ENCODE measurements at regions not wholly inside any gene's neighbourhood (a gene's known extent, or its start where the extent isn't known, plus 50 kb on each side); places are given as distances from the start of the nearest gene placed in this dataset.

- no peaks in the 10 kb centered on the region for H3K27me3 ChIP-seq (ENCODE audit: insufficient read depth, poor library complexity, severe bottlenecking)
- TF ChIP-seq CTCF (IDR thresholded peaks at IDR 0.05; ENCODE audit: insufficient read depth, low read length), result no peak
- TF ChIP-seq, protein P1, sequence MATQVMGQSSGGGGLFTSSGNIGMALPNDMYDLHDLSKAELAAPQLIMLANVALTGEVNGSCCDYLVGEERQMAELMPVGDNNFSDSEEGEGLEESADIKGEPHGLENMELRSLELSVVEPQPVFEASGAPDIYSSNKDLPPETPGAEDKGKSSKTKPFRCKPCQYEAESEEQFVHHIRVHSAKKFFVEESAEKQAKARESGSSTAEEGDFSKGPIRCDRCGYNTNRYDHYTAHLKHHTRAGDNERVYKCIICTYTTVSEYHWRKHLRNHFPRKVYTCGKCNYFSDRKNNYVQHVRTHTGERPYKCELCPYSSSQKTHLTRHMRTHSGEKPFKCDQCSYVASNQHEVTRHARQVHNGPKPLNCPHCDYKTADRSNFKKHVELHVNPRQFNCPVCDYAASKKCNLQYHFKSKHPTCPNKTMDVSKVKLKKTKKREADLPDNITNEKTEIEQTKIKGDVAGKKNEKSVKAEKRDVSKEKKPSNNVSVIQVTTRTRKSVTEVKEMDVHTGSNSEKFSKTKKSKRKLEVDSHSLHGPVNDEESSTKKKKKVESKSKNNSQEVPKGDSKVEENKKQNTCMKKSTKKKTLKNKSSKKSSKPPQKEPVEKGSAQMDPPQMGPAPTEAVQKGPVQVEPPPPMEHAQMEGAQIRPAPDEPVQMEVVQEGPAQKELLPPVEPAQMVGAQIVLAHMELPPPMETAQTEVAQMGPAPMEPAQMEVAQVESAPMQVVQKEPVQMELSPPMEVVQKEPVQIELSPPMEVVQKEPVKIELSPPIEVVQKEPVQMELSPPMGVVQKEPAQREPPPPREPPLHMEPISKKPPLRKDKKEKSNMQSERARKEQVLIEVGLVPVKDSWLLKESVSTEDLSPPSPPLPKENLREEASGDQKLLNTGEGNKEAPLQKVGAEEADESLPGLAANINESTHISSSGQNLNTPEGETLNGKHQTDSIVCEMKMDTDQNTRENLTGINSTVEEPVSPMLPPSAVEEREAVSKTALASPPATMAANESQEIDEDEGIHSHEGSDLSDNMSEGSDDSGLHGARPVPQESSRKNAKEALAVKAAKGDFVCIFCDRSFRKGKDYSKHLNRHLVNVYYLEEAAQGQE (IDR thresholded peaks at IDR 0.05; ENCODE audit: insufficient replicate concordance, low read depth), result no peak
- TF ChIP-seq GABPA (IDR thresholded peaks at IDR 0.05; ENCODE audit: low read depth), result no peak
- no peak for TF ChIP-seq SPI1 (IDR thresholded peaks at IDR 0.05; ENCODE audit: borderline replicate concordance, low read depth)
- no peak for TF ChIP-seq POLR2AphosphoS5 (IDR thresholded peaks at IDR 0.05; ENCODE audit: low read depth)
- no peak overlapping the region for H3K4me3 ChIP-seq (replicated peaks; ENCODE audit: insufficient read depth, low read length)
- H3K27ac ChIP-seq (replicated peaks), result no peak overlapping the region
- no peak for DNase-seq (ENCODE audit: low read depth in 1 of 2, low spot score in 1 of 2)
Observed at GRCh38 chr2:104118889-104119288, 735.0 kb upstream of the POU3F3 start.

DNA sequence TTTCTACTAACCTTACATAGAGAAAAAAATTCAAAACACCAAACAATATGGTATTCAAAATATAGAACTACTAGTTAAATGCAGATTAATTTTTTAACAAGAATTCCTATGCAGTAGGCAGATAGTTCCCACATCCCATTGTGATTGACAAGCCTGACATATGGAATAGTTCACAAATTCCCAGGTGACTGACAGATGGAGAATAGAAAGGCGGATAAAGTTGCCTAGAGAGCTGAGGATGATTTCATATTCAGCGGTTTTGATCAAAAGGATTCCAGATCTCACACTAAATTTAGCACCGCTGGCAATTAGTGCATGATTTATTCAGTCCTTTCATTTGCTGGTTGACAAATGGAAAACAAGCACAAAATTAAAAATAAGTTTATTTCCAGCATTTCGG lies 733.7 kb upstream of the POU3F3 start:
- TF ChIP-seq POLR2AphosphoS5 (IDR thresholded peaks at IDR 0.05; ENCODE audit: low read depth) (no peak), GABPA (IDR thresholded peaks at IDR 0.05; ENCODE audit: low read depth) (no peak), CTCF (IDR thresholded peaks at IDR 0.05; ENCODE audit: insufficient read depth, low read length) (no peak), SPI1 (IDR thresholded peaks at IDR 0.05; ENCODE audit: borderline replicate concordance, low read depth) (no peak)
- TF ChIP-seq, protein P1 (IDR thresholded peaks at IDR 0.05; ENCODE audit: insufficient replicate concordance, low read depth), result no peak
- Histone ChIP-seq H3K27me3 (ENCODE audit: insufficient read depth, poor library complexity, severe bottlenecking) (no peaks in the 10 kb centered on the region), H3K27ac (replicated peaks) (no peak overlapping the region), H3K4me3 (replicated peaks; ENCODE audit: insufficient read depth, low read length) (no peak overlapping the region)
- DNase-seq (ENCODE audit: low read depth in 1 of 2, low spot score in 1 of 2), result no peak

GRCh38 chr2:104125096-104125495 lies 728.8 kb upstream of the POU3F3 start:
- no peaks in the 10 kb centered on the region for H3K27me3 ChIP-seq (ENCODE audit: insufficient read depth, poor library complexity, severe bottlenecking)
- no peak overlapping the region for H3K4me3 ChIP-seq (replicated peaks; ENCODE audit: insufficient read depth, low read length)
- DNase-seq (ENCODE audit: low read depth in 1 of 2, low spot score in 1 of 2), result no peak
- TF ChIP-seq GABPA (IDR thresholded peaks at IDR 0.05; ENCODE audit: low read depth) (no peak), CTCF (IDR thresholded peaks at IDR 0.05; ENCODE audit: insufficient read depth, low read length) (no peak), POLR2AphosphoS5 (IDR thresholded peaks at IDR 0.05; ENCODE audit: low read depth) (no peak), SPI1 (IDR thresholded peaks at IDR 0.05; ENCODE audit: borderline replicate concordance, low read depth) (no peak)
- TF ChIP-seq, protein P1 (IDR thresholded peaks at IDR 0.05; ENCODE audit: insufficient replicate concordance, low read depth), result no peak
- H3K27ac ChIP-seq (replicated peaks), result no peak overlapping the region

Data from HL-60 (cell line).